Activated T-helper 1 cell treated with Interleukin-2 at 50 U/mL for 16 hours (primary cell): ENCODE measurements at regions not wholly inside any gene's neighbourhood (a gene's known extent, or its start where the extent isn't known, plus 50 kb on each side); places are given as distances from the start of the nearest gene placed in this dataset.
"Not testable (repeated sequence)": the region's sequence is repeated elsewhere in the genome, so short reads cannot be mapped to it uniquely, and the experiment has no call there.

Experiments used
- DNase-seq: peaks from one replicate; pipeline ENCODE4 v3.0.0-alpha.2; 2020; ENCODE audit warnings: low read depth

DNA sequence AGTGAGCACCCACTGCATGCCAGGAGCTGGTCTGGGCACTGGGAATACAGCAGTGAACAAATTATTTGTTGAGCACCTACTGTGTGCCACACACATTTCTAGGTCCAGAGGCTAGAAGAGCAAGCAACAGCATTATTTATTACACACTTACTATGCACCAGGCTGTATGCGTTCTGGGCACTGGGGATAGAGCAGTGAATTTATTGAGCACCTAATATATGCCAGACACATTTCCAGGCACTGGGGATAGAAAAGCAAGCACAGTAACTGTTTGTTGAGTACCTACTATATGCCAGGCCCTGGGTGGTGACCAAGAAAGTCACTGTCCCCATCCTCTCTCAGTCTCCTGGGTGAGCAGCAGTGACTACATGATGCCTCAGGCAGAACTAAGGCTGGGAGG is 107.5 kb upstream of the NCOR2 start:
- DNase-seq = no peak

DNA sequence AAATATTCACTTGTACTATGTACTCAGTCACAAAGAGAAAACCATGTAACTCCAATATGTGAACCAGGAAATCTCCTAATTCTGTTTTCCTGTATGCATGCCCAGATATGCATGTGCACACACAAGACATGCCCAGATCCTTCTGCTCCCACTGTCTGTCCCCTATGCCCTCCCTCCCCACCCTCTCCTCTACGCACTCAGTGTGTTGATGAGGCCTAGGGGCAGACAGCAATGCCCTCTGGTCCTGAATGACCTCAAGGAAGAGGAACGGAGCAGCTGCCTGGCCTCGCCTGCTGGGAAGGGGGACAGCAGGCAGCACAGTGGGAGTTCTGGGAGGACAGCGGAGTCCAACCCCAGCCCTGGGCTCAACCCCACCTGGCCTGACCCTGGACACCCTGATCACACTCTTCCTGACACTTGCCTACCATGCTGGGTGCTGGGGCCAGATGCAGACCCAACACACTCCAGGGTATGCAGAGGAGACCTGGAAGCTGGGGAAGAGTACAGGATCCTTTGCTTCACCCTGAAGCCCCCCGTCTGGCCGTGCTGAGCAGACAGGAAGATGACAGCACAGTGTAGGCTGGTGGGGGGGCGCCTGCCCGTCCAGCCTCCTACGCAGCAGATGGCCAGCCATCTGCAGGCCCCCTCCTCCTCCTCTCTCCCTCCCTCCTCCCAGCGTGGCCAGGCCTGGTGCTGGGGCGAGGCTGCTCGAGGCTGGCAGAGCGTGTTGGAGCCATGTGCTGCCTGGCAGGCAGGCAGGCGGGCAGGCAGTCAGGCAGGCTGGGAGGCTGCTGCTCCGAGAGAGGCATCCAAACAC is 106.6 kb upstream of the NCOR2 start:
- no peak for DNase-seq

DNA sequence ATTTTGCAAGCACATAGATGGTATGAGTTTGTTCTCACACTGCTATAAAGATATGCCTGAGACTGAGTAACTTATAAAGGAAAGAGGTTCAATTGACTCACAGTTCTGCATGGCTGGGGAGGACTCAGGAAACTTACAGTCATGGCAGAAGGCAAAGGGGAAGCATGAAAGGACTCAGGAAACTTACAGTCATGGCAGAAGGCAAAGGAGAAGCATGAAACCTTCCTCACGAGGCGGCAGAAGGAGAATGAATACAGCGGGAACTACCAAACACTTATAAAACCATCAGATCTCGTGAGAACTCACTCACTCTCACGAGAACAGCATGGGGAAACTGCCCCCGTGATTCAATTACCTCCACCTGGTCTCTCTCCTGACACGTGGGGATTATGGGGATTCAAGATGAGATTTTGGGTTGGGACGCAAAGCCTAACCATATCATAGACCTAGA is 101.9 kb upstream of the NCOR2 start:
- DNase-seq = not testable (repeated sequence)

DNA sequence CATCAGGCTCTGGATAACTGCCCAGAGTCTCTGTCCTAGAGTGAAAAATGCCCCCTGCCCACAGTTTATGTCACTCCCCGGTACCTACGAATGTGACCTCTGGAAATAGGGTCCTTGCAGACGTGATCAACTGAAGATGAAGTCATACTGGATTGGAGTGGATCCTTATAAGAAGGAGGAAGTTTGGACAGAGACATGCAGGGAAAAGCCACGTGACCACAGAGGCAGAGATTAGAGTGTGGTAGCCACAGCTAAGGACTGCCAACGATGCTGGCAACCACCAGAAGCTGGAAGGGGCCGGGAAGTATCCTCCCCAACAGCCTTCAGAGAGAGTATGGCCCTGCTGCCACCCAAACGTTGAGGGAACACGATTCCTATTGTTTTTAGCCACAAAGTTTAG is 101.2 kb upstream of the NCOR2 start:
- DNase-seq = no peak

DNA sequence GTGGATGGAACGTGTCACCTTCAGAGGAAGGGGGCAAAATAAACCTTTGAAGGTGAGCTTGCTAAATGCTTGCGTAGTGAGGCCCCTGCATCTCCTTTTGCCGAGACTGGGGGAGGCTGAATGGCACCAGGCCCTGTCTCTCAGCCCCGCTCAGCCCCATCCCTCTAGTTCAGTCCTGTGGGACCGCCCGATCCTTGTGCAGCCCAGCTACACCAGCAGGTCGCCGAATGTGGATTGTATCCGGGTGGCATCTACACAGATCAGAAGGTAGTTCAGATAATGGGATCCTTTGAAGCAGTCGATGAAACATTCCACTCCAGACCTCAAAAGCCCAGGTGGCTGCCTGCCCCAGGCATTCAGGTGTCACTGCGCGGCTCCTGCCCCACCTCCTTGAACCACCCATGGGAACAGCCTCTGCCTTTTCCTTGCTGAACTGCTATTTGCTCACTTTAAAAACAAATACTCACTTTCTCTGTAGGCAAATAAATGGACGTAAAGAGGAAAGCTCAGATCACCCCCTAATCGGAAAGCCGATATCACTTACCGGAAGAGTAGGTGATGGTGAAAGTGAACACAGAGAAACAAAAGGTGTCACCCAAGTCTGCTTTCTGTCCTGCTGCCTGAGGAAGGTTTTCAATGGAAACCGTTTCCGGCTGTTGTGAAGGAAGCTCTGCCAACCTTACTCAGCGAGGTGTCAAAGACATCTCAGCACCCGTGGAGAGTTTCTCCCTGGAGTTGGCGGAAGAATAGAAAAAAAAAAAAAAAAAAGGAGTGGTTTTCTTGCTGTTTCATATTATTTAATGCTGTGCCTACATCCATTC is 100.3 kb upstream of the NCOR2 start:
- DNase-seq = no peak

DNA sequence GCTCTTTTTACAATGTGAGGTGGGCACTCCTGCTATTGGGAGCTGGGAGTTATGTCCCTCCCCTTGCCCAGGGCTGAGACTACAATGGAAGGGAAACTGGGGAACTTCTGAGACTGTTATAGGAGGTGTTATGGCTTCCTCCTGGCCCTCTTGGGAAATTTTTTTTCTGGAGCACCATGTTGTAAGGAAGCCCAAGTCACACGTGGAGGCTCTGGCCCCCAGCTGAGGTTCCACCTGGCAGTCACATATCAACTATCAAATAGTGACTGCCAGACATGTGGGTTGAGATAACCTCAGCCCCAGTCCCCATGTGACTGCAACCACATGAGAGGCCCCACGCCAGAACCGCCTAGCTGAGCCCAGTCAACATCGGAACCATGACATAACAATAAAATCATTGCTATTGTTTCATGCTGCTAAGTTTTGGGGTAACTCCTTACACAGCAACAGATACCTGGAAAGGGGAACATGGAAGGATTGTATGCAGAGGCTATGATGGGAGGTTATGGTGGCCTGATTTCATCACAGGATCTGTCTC is 99.4 kb upstream of the NCOR2 start:
- DNase-seq = no peak

DNA sequence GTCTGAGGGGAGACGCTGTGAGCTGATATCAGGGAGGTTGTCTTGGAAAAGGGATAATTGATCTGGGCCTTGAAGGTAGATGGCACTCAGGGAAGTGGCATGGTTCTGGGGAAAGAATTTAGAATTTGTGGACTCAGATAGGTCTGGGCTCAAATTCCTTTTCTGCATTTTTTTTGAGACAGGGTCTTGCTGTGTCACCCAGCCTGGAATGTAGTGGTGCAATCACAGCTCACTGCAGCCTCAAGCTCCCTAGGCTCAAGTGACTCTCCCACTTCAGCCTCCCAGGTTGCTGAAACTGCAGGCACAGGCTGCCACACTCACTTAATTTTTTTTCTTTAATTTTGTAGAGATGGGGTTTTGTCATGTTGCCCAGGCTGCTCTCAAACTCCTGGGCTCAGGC is 98.1 kb upstream of the NCOR2 start:
- DNase-seq = no peak

DNA sequence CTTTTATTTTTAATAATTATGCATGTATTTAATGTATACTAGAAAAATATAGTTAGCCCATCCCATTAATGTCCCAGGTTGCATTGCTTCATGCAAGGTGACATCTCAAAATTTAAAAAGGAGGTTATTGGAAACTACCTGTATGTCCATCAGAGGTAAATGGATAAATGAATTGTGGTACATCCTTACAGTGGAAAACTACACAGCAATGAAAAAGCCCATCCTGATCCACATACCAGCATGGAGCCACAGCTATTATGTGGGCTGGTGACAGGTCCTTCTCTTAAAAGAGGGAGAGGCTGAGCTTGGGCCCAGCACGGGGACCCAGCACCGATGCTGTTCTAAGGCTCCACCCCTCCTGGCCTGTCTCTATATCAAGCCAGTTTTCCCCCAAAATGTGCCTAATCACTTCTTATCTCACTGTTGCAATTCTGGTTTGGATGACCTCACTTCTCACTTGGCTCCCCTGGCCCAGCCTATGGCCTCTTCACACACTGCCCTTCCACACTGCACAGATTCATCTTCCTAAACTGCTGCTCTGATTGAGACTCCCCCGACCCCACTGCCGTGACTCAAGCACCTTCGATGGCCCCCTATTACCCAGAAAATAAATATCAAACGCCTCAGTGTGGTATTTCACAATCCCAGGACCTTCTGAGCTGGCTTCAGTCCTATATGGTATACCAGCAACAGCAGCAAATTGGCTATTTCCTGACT is 97.1 kb upstream of the NCOR2 start:
- no peak for DNase-seq

DNA sequence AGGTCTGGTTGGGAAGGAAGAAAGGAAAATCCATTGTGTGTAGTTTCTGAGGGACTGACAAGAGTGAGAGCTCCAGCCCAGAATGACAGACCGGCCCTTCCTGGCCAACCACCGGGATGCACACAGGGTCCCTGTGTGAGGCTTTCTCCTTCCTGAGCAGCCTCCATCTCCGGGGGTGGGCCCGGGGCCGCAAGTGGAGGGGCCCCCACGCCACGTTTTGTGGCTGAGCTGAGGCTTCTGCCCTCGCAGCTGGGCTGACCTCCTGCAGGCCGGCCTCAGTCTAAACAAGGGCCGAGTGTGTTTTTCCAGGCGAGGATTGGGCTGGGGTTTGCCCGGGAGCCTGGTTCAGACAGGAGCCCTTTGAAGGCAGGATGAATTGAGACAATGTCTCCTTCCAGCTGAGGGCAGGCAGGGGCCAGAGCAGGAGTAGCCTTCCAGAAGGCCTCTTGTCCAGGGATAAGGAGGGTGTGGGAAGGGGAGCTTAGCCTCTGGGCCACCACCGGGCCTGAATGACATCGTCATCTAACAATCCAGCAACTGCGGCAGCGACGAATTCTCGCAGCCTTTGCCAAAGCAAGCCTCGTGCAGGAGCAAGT is 96.5 kb upstream of the NCOR2 start:
- DNase-seq = no peak

DNA sequence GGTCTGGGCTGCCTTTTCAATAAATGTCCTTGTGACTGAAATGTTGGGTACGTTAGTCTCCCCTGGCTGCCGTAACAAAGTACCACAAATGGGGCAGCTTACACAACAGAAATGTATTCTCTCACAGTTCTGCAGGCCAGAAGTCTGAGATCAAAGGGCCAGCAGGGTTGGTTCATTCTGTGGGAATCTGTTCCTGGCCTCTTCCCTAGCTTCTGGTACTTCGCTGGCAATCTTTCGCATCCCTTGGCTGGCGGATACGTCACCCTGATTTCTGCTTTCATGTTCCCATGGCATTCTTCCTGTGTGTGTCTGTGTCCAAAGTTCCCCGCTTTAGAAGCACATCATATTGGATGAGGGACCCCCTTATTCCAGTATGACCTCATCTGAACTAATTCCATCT is 95.8 kb upstream of the NCOR2 start:
- DNase-seq = no peak

DNA sequence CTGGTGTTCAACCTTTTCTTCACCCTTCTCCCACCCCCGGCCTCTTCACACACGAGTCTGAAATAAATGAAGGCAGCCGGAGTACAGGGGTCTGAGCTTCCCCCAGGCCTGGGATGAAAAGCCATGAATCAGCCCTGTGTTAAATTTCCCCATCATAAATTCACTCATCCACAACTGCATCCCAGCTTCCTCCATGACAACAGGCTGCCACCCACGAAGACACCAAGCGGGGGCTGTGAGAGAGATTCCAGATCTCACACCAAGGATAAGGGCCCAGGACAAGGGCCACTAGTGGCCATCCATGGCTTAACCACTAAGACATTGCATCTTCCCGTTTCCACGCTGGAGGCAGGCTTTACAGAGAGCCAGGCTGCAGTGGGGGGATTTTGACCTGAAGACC is 93.9 kb upstream of the NCOR2 start:
- DNase-seq = no peak

DNA sequence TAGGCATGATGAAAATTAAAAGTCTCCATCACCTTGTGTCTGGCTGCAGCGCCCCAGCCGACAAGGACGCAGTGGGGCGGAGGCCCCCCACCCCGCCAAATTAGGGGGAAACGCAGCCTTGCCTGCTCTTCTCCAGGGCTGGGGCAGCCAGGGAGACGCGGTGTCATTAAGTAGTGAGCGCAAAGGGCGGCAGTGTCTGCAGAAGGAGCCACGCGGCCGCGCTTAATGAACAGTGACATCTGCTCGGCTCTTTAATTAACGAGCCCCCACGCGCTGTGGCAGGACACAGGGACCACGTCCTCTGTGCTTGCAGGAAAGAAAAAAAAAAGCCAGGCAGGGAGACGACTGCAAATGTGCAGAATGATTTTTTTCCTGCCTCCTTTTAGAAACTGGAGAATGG is 93.4 kb upstream of the NCOR2 start:
- no peak for DNase-seq

DNA sequence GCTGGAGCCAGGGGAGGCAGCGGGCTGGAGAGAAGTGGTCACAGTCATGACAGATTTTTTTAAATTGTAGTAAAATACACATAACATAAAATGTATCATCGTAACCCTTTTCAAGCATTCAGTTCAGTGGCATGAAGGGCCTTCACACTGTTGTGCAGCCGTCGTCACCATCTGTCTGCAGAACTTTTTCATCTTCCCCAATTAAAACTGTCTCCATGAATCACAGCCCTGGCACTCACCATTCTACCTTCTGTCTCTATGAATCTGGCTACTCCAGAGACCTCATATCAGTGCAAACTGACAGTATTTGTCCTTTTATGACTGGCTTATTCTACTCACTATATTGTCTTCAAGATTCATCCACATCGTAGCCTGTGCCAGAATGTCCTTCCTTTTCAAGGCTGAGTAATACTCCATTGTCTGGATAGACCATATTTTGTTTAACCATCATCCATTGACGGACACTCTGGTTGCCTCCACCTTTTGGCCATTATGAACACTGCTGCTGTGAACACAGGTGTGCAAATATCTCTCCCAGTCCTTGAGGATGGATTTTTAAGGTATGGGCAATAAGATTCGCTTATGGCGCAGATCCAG is 91.5 kb upstream of the NCOR2 start:
- no peak for DNase-seq

DNA sequence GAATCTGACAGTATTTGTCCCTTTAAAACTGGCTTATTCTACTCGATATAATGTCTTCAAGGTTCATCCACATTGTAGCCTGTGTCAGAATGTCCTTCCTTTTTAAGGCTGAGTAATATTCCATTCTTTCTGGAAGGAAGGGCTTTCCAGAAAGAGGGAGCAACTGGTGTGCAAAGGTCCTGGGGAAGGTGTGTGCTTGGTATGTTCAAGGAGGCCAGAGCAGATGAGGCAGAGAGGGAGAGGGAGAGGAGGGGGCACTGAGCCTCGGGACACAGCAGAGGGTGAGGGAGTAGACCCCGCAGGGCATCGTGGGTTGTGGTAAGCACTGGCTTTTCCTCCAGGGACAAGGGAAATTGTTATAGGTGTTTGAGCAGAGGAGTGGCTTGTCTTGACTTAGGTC is 90.9 kb upstream of the NCOR2 start:
- no peak for DNase-seq

DNA sequence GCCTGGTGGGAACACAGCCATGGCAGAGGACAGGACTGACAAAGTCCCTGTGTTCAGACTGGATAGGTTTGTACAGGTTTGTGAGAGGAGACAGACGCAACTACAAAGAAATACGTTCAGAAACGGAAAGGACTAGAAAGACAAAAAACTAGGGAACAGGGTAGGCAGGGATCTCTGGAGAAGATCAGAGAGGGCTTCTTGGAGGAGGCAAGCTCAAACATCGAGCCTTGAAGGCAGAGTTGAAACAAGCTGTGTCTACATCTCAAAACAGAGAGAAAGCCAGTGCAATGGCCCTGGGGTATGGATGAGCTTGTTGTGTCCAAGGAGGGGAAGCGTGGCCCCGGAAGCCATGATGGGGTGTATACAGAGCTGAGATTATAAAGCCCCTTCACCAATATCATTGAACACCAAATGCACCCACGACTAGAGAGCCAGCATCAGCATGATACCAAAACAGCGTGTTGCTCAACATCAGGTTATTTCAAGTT is 89.6 kb upstream of the NCOR2 start:
- no peak for DNase-seq

DNA sequence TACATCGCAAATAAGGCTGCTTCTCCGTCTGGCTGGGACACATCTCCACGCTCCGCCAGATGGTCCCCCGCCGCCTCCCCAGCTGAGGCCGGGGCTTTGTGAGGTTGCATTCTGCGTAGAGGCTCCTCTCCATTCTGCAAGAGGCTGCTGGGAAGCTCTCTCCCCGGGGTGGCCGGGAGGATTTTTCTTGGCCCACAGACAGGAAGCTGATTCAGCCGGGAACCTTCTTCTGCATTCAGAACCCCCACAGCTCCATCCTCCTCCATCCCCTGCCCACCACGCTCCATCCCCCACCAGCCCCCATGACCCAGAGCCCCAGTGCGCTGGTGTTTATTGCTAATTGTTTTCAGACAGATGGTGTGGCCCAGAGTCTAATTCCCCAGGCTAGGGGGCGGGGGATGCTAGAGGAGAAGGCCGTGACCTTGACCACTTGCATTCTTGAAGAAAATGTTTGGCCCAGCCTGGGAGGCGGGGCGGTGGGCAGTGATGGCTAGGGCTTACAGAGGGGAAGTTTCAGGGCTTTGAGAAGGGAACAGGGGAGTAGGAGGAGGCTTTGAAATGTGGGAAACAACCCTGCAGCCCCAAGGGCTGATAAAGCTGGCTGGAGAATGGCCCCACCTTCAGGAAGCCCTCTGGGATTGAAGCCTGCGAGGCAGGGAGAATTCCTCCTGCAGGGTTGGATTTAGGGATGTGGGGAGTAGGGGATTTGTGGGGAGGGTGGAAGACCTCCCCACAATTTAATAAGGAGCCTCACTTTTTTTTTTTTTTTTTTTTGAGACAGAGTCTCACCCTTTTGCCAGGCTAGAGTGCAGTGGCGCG is 88.5 kb upstream of the NCOR2 start:
- DNase-seq = no peak

DNA sequence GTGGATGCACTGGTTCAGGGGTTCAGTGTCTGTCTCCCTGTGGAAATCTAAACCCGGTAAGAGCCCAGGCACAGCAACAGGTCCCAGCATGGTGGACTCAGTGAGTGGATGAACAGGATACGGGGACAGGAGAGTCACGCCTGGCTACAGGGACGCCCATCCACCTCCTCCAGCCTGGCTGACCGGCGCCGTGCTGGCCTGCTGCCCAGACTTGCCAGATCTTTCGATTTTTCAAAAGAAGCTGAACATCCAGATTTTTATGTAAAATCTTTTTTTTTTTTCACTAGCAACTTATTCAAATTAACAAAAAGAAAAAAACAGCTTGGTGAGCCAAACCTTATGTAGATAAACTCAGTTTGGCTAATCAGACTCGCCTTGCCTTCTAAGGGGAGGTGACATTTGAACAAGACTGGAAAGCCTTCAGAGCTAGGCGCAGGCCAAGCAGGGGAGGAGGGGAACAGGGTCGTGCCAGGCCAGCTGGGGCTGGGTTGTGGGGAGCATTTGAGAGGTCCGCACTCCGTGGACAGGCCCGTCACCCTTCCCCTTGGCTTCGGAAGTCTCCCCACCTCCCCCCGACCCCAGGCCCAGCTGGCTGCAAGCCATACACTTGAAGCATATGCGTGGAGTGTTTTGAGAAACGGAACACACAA is 87.8 kb upstream of the NCOR2 start:
- DNase-seq = no peak

DNA sequence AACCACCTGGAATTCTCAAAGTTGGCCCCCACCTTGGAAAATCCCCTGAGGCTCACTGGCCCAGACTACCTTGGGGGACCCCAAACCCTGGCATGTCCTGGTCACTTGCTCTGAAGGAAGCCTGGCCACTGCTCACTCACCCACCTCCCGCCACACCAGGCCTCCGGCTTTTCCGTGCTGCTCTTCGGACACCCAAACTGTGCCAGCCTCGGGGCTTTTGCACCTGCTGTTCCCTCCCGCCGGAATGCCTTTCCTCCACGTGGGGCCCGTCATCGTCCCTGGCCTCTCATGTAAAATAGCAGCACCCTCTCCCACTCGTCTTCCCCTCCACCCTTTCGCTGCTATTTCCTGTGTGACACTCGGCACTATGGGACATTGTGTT is 87.2 kb upstream of the NCOR2 start:
- DNase-seq = no peak

DNA sequence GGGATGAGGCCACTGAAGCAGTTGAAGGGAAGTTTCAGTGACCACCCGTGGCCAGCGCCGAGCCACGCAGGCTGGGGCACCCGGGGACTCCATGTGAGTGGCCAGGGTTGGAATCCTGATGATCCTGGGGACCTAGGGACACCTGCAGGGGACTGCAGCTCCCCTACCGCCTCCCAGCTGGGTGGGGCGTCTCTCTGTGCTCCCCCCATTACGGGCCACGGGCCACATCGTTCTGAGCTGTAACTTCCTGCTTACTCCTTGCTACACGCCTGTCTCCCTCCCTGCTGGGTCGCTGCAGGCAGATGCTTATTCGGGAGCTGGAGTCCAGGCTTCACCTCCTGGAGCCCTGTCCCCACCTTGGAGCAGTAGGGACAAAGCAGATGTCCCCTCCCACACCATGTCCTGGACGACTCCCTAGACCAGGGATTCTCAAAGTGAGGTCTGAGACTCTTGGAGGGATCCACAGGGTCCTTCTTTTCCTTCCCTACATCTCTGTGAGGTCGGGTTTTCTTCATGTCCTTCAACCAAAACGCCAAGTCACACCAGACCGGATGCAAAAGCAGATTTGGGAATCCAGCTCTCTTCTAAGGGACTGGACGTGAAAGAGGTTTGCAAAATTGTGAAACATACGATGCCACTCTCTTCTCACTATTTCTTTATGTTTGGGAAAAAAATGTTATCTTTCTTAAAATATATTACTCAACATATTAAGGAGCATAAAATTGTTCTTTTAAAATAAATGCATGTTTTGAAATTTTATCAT is 85.9 kb upstream of the NCOR2 start:
- no peak for DNase-seq
